NCI-H2171 (cell line): ENCODE measurements at regions not wholly inside any gene's neighbourhood (a gene's known extent, or its start where the extent isn't known, plus 50 kb on each side); places are given as distances from the start of the nearest gene placed in this dataset.

Experiments used
- DNase-seq: peaks from one replicate; lab custom pipeline; 2025; lab: John Stamatoyannopoulos, UW

GRCh38 chr4:1476140-1476513, 69.9 kb upstream of the NKX1-1 start:
- no peak for DNase-seq

GRCh38 chr4:1475277-1476139, 69.3 kb upstream of the NKX1-1 start:
- DNase-seq = no peak

- no peak for DNase-seq
These were observed 68.2 kb upstream of the NKX1-1 start for GRCh38 chr4:1474126-1475090.

GRCh38 chr4:1473718-1474117, 67.5 kb upstream of the NKX1-1 start:
- no peak for DNase-seq

GRCh38 chr4:1472911-1473518, 66.8 kb upstream of the NKX1-1 start:
- DNase-seq = no peak

- no peak for DNase-seq
These were observed 66.0 kb upstream of the NKX1-1 start for GRCh38 chr4:1472148-1472797.

- DNase-seq = no peak
These were observed 65.4 kb upstream of the NKX1-1 start for GRCh38 chr4:1471443-1472147.

GRCh38 chr4:1470816-1471442, 64.7 kb upstream of the NKX1-1 start:
- DNase-seq = no peak

- DNase-seq = no peak
These were observed 64.1 kb upstream of the NKX1-1 start for GRCh38 chr4:1470393-1470670.

- DNase-seq = no peak
These were observed 63.6 kb upstream of the NKX1-1 start for GRCh38 chr4:1469607-1470392.

GRCh38 chr4:1469043-1469442, 62.8 kb upstream of the NKX1-1 start:
- no peak for DNase-seq

GRCh38 chr4:1467581-1468458, 61.6 kb upstream of the NKX1-1 start:
- no peak for DNase-seq

GRCh38 chr4:1466863-1467165, 60.6 kb upstream of the NKX1-1 start:
- no peak for DNase-seq

- DNase-seq = no peak
These were observed 60.0 kb upstream of the NKX1-1 start for GRCh38 chr4:1466034-1466862.

GRCh38 chr4:1465173-1466033, 59.2 kb upstream of the NKX1-1 start:
- DNase-seq = no peak

GRCh38 chr4:1464581-1465171, 58.4 kb upstream of the NKX1-1 start:
- DNase-seq = no peak

- no peak for DNase-seq
These were observed 57.8 kb upstream of the NKX1-1 start for GRCh38 chr4:1463927-1464540.
